DOHH2 (cell line): ENCODE measurements at regions not wholly inside any gene's neighbourhood (a gene's known extent, or its start where the extent isn't known, plus 50 kb on each side); places are given as distances from the start of the nearest gene placed in this dataset.

Source experiments
- EZH2phosphoT487 ChIP-seq: fragments of 200-600 bp; sonication (generic); IDR thresholded peaks from 2 replicates; pipeline ENCODE4 v1.6.1; 2017; ENCODE audit warnings: borderline replicate concordance, mild to moderate bottlenecking, antibody characterized with exemption, low read length, moderate library complexity, mixed read lengths
- TF ChIP-seq, protein P1 (sequence below): fragments of 200-600 bp; sonication (generic); IDR thresholded peaks from one replicate; pipeline ENCODE4 v1.5.1; 2014; ENCODE audit warnings: antibody characterized with exemption, mild to moderate bottlenecking, low read depth, low read length; ENCODE audit not compliant: poor library complexity, severe bottlenecking

GRCh38 chr1:80973101-80973500 is 827.6 kb upstream of the ADGRL2 start:
- TF ChIP-seq, protein P1, sequence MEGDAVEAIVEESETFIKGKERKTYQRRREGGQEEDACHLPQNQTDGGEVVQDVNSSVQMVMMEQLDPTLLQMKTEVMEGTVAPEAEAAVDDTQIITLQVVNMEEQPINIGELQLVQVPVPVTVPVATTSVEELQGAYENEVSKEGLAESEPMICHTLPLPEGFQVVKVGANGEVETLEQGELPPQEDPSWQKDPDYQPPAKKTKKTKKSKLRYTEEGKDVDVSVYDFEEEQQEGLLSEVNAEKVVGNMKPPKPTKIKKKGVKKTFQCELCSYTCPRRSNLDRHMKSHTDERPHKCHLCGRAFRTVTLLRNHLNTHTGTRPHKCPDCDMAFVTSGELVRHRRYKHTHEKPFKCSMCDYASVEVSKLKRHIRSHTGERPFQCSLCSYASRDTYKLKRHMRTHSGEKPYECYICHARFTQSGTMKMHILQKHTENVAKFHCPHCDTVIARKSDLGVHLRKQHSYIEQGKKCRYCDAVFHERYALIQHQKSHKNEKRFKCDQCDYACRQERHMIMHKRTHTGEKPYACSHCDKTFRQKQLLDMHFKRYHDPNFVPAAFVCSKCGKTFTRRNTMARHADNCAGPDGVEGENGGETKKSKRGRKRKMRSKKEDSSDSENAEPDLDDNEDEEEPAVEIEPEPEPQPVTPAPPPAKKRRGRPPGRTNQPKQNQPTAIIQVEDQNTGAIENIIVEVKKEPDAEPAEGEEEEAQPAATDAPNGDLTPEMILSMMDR: no peak
- no peak for TF ChIP-seq EZH2phosphoT487
